Choroid plexus epithelial cell (primary cell): ENCODE measurements at regions not wholly inside any gene's neighbourhood (a gene's known extent, or its start where the extent isn't known, plus 50 kb on each side); places are given as distances from the start of the nearest gene placed in this dataset.

Source experiments
- DNase-seq: peaks from one replicate; pipeline ENCODE4 v3.0.0-alpha.2; 2010; ENCODE audit warnings: low read depth
- H3K4me3 ChIP-seq: 2 replicates; pipeline ENCODE4 v1.5.1; 2011; ENCODE audit warnings: low read depth, mild to moderate bottlenecking, control low read depth, low read length, moderate library complexity
- CTCF ChIP-seq: conservative IDR thresholded peaks from 2 replicates; pipeline ENCODE4 v1.5.1; 2011; ENCODE audit warnings: low read depth, mild to moderate bottlenecking, control low read depth, inconsistent platforms, low read length, moderate library complexity

- peak; percentile 18 for TF ChIP-seq CTCF
- DNase-seq, result no peak
- H3K4me3 ChIP-seq, result no peak overlapping the region
These were observed 355.9 kb upstream of the ADGRL4 start for GRCh38 chr1:79362470-79362869.

- DNase-seq, result peak; percentile 46
- no peak overlapping the region for H3K4me3 ChIP-seq
- no peak for TF ChIP-seq CTCF
These were observed 348.6 kb upstream of the ADGRL4 start for GRCh38 chr1:79355090-79355489.

- TF ChIP-seq CTCF, result peak; percentile 73
- H3K4me3 ChIP-seq, result no peak overlapping the region
- DNase-seq, result peak; percentile 81
These were observed 346.7 kb upstream of the ADGRL4 start for GRCh38 chr1:79353224-79353623.

GRCh38 chr1:79326875-79327274 is 320.3 kb upstream of the ADGRL4 start:
- H3K4me3 ChIP-seq, result no peak overlapping the region
- DNase-seq, result no peak
- TF ChIP-seq CTCF, result no peak

- peak; percentile 7 for DNase-seq
- no peak for TF ChIP-seq CTCF
These were observed 319.2 kb upstream of the ADGRL4 start for GRCh38 chr1:79325705-79326104.

GRCh38 chr1:79325126-79325525 is 318.6 kb upstream of the ADGRL4 start:
- H3K4me3 ChIP-seq, result no peak overlapping the region
- DNase-seq, result no peak
- no peak for TF ChIP-seq CTCF

More at GRCh38 chr1:79325705-79326104, 319.2 kb upstream of the ADGRL4 start:
- H3K4me3 ChIP-seq, result no peak overlapping the region

- DNase-seq, result peak; percentile 98
- TF ChIP-seq CTCF, result no peak
- no peak overlapping the region for H3K4me3 ChIP-seq
These were observed 316.9 kb upstream of the ADGRL4 start for GRCh38 chr1:79323239-79324025.
